ENCODE measurements at regions not wholly inside any gene's neighbourhood (a gene's known extent, or its start where the extent isn't known, plus 50 kb on each side); places are given as distances from the start of the nearest gene placed in this dataset.
"Not testable (repeated sequence)": the region's sequence is repeated elsewhere in the genome, so short reads cannot be mapped to it uniquely, and the experiment has no call there.

GRCh38 chr1:228668553-228669241 is 66.6 kb upstream of the RHOU start:
- no peak for DNase-seq (ENCODE audit: low read depth in 2 of 2)

- DNase-seq (ENCODE audit: low read depth in 2 of 2), result no peak
Measured at GRCh38 chr1:228669242-228669585, 66.1 kb upstream of the RHOU start.

- DNase-seq (ENCODE audit: low read depth in 2 of 2), result not testable (repeated sequence)
Measured at GRCh38 chr1:228681076-228681565, 54.2 kb upstream of the RHOU start.

GRCh38 chr1:228683428-228683827 is 51.9 kb upstream of the RHOU start:
- no peak for DNase-seq (ENCODE audit: low read depth in 2 of 2)

GRCh38 chr1:228684607-228685006 is 50.7 kb upstream of the RHOU start:
- no peak for DNase-seq (ENCODE audit: low read depth in 2 of 2)

GRCh38 chr1:228685081-228685660 is 50.1 kb upstream of the RHOU start:
- DNase-seq (ENCODE audit: low read depth in 2 of 2), result no peak
